Posterior cingulate gyrus (tissue), 11 donors: ENCODE measurements at regions not wholly inside any gene's neighbourhood (a gene's known extent, or its start where the extent isn't known, plus 50 kb on each side); places are given as distances from the start of the nearest gene placed in this dataset.
"Not testable (repeated sequence)": the region's sequence is repeated elsewhere in the genome, so short reads cannot be mapped to it uniquely, and the experiment has no call there.

Source experiments
- DNase-seq, 10 donors: peaks; one replicate each; pipeline versions ENCODE4 v3.0.0 to v3.0.0-alpha.2; 2020 to 2021; ENCODE audit warnings: mixed read lengths in 3 of 10
- intact Hi-C: fragments of 100-400 bp; cut with DNase I; formaldehyde crosslinking; loops from one replicate; pipeline ENCODE4 v1.15.1; 2023

DNA sequence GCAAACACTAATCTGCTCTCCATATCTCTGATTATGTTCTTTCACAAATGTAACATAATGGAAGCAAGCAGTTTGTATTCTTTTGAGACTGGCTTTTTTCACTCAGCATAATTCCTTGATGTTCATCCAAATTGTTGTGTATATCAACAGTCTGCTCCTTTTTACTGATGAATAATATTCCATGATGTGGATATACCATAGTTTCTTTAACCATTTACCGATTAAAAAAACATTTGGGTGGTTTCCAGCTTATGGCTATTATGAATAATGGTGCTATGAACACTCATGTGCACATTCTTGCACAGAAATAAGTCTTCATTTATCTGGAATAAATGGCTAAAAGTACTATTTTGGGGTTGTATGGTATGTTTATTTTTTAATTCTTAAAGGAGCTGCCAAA is 708.9 kb downstream of the RFPL4B start:
- DNase-seq = no peak

DNA sequence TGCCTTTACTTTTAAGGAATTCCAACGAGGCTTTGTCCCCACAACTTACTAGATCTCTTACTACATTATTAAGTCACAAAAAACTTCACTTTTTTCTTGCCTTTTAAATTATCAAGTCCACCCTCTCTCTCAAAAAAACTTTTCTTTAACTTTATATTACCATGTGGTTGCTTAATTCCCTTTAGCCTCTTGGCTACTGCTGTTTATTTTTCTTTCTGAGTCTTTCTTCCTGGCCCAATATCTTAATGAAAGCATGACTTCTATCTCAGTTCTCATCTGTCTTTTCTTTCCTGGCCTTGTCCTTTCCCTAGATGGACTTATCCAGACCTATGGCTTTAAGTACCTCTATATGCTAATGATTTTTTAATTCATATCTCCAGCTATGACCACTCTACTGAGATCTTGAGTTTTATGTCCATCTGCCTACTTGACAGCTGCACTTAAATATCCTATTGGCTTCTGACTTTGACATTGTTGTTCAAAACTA is 710.5 kb downstream of the RFPL4B start:
- intact Hi-C loops = no loop called here
- DNase-seq = no peak

More for the DNA sequence above, 708.9 kb downstream of the RFPL4B start:
- intact Hi-C loops = no loop called here

DNA sequence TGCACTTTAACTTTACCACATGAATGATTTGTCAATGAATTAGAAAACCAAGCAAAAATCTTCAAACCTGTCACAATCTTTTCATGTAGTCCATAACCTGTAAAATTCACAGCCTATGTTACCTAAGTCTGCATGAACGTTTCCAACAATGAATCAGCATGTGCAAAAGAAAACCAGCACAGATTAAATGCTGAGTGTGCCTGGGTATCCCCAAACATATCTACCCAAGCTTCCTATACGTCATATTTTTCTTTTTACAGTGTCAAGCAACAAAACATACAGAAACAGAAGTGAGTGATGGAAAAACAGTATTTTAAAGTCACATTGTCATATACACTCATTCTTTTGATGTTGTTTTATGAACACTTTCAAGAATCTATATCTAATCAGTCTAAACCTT is 713.5 kb downstream of the RFPL4B start:
- intact Hi-C loops = no loop called here
- DNase-seq = no peak

DNA sequence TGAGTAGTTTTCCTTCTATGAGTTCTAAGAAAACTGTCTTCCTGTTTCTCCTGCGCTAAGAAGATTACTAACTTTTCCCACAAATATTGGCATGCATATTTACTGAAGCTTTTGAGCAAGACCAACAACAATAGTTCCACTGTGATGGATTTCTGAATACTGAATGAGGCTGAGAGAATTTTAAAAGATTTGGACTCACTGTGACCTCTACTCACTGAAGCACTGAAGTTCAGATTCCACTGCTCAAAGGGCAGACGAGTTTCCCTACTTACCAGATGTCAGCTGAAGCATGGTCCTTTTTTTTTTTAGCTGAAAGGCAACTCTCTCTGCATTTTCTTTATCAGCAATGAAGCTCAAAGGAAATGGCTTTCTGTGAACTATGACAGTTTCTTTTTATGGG is 718.5 kb downstream of the RFPL4B start:
- intact Hi-C loops = no loop called here
- DNase-seq = no peak

DNA sequence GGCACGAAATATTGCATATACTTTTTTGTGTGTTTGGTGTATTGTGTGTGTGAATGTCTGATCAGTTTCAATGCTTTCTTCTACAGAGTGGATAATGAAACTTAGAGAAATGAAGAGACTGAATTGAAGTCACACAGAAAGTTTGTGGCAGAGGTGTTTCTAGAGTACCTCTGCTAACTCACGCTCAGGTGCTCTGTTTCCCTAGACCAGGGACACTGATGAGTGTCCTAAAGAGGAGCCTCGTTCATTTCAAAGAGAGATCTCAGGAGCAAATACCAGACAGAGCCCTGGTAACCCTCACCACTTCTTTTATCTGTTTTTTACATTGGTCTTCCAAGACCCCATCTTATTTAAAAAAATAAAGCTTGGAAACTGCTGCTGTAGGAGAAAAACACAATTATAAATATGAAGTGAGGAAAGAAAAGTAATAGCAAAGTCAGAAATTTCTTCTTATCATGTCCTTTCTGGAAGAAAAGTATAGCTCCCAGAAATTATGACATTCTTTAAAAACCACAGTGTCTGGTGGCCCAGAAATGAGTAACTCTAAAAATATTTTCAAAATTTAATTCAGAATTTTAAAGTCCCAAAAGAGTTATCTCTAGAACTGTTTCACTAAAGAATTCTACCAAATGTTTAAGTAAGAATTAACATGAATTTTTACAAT is 720.6 kb downstream of the RFPL4B start:
- intact Hi-C loops = no loop called here
- no peak for DNase-seq

DNA sequence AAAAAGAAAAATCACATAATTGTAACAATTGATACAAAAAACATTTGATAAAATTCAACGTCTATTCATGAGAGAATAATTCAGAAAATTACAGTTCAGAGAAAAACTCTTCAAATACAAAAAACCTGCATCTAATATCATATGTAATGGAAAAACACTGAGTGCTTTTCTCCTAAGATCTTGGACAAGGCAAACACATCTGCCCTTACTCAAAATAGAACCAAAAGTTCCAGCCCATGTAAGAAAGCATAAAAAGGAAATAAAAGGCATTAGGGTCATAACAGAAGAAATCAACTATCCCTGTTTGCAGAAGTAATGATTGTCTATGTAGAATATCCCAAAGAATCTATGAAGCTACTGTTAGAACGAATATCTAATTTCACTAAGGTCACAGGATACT is 721.4 kb downstream of the RFPL4B start:
- no peak for DNase-seq
- intact Hi-C loops = no loop called here

DNA sequence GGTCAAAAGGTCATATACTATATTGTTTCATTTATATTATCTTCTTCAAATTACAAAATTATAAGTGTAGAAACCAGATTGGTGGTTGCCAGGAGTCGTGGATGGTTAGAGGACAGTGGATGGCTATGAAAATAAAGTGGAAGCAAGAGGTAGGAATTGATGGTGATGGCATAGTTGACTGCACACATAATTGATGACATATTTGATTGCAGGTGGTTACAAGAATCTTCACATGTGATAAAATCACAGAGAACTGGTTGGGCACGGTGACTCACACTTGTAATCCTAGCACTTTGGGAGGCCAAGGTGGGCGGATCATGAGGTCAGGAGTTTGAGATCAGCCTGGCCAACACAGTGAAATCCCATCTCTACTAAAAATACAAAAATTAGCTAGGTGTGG is 723.6 kb downstream of the RFPL4B start:
- intact Hi-C loops = not testable (repeated sequence)
- peak in 1 of 10 donors; percentile 26 for DNase-seq

DNA sequence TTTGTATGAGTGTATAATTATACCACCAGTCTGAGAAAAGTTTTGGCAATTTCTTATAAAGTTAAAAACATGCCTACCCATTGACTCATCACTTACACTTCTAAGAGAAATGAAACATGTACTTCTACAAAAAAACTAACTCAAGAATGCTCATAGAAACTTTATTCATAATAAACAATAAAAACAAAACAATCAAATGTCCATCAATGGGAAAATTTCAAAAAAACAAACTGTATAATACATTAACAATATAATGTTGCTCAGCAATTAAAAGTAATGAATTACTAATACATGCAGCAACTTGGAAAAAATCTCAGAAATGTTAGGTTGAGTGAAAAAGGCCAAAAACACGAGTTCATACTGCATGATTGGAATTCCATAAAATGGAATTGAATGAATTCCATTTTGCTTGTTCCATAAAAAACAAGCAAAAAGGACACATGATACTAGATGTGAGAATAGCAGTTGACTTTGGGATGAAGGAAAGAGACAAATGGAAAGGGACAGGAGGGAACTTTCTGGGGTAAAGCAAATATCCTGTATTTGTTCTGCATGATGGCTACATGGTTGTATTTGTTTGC is 726.6 kb downstream of the RFPL4B start:
- intact Hi-C loops = no loop called here
- no peak for DNase-seq

DNA sequence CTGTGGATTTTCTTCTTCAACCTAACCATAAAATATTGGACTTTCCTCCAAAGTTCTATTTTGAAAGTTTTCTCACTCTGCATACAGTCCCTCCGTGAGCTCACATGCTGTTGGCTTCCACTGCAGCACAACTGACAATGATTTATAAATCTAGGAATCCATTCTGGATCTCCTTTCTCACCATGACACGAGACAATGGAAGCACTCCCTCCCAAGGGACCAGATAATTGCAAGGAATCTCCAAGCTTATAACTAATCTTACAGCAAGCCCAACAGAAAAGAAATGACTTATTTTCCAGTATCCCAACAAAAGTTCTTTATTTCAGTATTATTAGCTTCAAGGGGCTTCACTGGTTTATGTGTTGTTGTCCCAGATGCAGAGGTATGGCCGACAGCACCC is 729.0 kb downstream of the RFPL4B start:
- intact Hi-C loops = no loop called here
- DNase-seq = no peak

DNA sequence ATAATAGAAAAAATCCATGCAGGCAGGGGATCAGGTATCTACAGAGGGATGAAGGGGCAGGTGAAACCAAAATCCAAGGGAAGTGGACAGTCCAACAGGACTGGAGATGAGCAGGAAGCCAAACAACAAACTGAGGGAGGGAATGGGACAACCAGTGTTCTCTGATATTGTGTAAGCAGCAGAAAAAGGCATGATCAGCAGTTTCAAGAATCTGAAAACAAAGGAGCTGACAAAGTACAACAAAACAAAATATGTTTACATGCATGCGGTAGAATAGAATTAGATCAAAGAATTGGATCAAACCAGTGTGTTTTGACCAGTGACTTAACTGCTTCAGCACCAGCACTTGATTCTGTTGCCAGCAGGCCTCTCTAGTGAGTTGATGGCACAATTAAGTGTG is 729.7 kb downstream of the RFPL4B start:
- intact Hi-C loops = no loop called here
- DNase-seq = no peak

DNA sequence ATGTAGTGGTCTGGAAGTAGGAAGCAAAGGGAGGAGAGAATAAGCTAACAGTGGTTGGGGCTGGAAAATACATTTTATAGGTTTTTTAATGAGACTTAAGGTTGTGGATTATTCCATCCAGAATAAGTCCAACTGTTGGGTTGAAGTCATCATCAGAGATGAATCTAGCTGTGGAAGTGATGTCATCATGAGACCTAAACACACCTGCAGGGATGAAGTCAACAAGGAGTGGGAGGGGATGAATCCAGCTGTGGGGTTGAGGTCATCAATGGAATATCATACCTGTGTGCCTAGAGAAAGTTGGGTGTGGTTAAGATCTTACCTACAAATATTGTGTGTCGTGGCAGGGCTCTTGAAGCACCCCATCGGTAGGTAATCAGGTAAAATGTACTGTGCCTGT is 730.7 kb downstream of the RFPL4B start:
- intact Hi-C loops = no loop called here
- DNase-seq = no peak

DNA sequence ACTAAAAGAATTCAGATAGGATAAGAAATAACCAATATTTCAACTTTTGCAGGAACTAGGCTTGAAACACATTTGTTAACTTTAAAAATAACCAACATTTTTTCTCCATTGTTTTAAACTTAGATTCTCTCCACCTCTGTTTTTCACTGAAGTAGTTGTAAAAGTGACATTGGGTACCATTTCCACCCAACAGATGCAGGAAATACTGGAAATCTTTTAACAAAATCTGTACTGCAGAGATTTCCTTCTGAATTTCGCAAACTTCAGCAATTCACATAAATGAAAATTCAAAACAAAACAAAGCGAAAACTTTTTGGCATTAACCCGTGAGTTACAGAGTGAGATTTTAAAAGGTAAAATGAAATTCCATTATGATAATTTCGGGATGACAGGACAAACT is 731.7 kb downstream of the RFPL4B start:
- DNase-seq = no peak
- intact Hi-C loops = no loop called here

DNA sequence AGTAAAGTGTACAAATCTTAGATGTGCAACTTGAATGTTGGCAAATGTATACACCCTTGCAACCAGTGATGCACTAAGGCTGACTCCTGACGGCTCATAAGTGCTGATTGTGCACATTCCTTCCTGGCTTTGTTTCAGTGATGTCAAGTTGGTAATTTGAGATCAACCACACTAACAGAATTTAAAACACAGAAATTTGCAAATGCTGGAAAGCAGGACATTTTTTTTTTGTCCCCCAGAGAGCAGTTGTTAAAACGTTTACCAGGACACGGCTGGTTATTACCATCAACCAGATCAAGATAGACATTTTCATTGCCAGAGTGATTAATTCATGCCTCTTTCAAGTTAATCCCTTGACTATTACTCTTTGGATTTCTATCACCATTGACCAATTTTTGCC is 735.6 kb downstream of the RFPL4B start:
- no peak for DNase-seq

DNA sequence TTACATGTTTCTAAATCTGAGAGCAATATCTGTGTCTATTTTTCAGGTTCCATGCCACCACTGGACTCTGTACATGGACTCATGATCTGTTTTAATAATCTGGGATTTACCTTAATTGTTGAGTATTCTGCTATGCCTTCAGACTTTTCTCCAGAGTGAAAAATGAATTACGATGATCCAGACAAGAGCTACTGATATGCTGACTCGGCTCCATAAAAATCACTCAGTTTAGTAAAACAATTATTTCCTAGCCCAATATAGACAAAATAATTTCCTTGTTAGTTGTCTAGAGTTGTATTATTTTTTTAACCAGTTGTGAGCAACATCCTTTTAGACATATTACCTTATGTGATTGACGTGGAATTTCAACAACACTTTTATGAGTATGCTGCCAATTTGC is 736.8 kb downstream of the RFPL4B start:
- no peak for DNase-seq
- intact Hi-C loops = no loop called here

More for the DNA sequence above, 735.6 kb downstream of the RFPL4B start:
- intact Hi-C loops = no loop called here

DNA sequence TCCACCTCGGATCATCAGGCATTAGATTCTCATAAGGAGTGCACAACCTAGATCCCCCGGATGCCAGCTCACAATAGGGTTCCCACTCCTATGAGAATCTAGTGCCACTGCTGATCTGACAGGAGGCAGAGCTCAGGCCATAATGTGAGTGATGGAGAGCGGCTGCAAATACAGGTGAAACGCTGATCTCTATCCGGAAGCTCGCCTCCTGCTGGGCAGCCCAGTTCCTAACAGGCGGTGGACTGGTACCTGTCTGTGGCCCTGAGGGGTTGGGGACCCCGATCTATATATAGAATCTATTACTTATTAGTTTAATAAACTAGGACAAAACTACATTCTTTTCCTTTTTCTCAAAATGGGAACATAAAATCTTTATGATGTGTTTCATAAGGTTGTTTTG is 741.9 kb downstream of the RFPL4B start:
- intact Hi-C loops = no loop called here
- DNase-seq = peak in 1 of 10 donors; percentile 44

DNA sequence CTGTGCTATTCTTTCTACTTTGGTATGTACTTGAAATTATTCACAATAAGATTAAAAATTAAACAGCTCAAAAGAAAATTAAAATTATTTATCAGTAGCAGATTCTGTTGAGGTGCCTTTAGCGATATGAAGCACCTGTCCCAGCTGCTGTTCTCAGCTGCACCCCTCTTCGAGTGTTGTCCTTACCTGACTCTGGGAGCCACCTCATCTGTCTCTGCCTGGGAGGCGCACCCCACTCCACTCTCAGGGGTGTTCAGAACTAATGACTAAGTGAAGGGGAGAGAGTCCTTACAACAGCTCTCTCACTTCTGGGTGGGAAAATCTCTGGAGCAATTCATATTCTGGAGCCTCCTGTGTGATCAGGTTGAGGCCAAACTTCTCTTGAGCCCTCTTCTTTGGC is 745.7 kb downstream of the RFPL4B start:
- intact Hi-C loops = no loop called here
- peak in 1 of 10 donors; percentile 62 for DNase-seq

DNA sequence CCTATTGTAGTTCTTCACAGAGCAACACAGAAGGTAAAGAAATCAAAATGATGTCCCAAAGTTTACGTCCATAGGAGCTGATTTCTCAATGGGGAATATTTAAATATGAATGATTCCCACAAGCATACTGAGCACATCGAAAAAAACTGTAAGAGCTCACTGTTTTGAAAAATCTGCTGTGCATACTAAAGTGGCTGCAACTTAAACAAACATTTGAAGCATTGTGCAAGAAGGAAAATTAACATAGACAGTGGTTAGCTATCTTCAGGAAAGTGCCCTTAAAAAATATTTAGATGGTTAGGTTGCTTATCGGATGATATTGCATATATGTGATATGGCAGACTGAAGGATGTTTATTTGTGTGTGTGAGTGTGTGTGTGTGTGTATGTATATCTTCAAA is 747.6 kb downstream of the RFPL4B start:
- intact Hi-C loops = no loop called here
- no peak for DNase-seq

DNA sequence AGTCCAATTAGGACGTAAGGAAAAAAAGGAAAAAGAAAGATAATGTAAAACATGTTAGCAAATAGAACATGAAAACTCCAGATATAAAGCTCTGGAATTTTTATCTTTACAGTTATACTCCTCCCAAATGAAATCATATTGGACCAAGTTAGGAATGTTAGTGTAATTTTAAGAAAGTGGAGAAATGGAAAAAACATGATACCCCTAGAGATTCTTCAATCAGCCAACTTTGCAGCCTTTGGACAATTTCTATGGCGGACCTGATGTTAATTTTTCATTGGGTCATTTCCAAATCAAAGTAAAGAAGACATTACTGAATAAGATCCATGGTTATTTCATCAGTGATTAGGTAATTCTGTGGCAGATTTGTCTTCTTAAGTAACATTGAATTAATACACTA is 748.7 kb downstream of the RFPL4B start:
- no peak for DNase-seq
- intact Hi-C loops = no loop called here

DNA sequence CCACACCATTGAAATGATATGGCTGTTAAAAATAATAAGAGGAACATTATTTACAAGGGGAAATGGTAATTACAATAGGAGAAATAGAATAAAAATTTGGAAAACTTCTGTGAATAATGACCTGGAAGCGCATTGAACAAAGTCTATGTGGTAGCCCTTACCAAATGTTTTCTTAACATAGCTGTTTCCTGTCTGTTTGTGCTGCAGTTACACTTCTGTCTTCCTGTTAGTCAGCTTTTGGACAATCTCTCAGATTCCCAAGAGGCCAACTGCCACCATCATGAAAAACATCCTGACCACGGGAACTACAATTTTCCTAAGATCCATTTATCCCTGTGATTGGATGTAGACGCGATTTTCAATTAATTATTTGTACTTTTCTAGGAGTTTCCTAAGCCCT is 754.4 kb upstream of the MARCKS start:
- intact Hi-C loops = no loop called here
- DNase-seq = no peak

DNA sequence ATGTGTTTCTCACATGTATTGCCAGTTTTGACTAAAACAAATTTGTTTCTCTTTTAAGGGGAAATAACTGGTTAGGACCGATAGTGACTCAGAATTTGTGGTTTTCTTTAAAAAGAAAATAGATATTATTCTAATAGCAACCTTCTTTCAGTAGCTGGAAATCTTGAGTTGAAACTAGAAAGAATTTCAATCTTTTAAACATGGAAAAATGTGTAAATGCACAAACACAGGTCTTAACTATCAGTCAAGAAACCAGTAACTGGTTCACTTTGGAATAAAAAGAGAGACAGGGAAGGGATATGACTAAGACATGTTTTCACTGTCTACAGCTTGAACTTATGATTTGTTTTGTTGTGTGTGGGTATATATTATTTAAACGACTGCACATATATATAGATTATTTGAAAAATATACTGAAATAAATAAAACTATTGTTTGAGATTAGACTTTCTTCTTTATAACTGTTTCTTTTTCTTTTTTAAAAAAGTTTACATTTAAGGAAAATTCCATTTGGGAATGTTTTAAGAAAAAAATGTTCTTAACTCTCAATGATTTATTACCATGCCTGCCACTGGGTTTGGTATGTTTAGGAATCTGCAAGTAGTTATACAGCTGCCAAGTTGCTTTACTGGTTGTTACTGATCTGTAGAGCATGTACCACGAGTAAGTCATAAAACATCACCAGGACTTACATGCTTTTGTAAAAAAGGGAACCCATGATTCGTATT is 753.3 kb upstream of the MARCKS start:
- intact Hi-C loops = no loop called here
- no peak for DNase-seq

DNA sequence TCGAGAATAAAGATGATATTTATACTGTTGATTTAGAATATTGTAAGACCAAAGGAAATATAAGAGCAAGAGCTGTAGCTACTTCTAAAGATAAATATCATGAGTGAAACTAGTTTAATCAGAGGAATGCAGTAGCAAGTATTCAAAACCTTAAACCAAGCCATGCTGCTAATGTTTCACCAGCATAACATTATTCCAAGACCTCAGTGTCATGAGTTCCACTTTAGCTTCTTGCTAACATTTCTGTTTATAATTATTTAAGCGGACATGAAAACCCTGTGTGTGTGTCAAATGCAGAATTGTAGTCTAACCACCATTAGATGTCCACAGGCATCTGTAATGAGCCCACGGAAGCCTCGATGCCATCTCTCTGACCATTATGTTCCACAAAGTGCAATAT is 752.6 kb upstream of the MARCKS start:
- intact Hi-C loops = no loop called here
- DNase-seq = no peak

DNA sequence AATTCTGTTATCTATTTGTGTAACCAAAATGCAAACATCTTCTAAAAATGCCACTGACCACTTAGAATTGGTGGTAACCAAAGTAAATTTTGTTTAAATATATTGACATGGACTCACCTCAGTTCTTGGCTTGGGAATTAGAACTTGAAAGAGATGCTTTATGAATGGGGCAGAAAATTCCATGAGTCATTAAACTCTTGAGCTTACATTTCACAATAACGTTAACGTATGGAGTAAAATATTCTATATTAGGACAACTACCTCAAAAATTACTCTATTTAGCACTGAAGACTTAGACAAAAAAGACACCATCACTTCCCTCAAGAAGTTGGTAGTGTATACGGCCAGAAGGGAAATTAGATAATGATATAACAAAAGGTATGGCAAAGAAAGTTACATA is 752.2 kb upstream of the MARCKS start:
- no peak for DNase-seq

More for the DNA sequence above, 752.2 kb upstream of the MARCKS start:
- intact Hi-C loops = no loop called here
